HFFc6 (cell line): ENCODE measurements at regions not wholly inside any gene's neighbourhood (a gene's known extent, or its start where the extent isn't known, plus 50 kb on each side); places are given as distances from the start of the nearest gene placed in this dataset.

Experiments
- DNase-seq: peaks from one replicate; pipeline ENCODE4 v3.0.0-alpha.2; 2018
- H3K27ac Mint-ChIP-seq: 2 replicates; pipeline ENCODE4 v1.8.0; 2020; ENCODE audit warnings: mild to moderate bottlenecking, mixed read lengths
- H3K27me3 Mint-ChIP-seq: 2 replicates; pipeline ENCODE4 v1.8.0; 2021; ENCODE audit warnings: mild to moderate bottlenecking, moderate library complexity, mixed read lengths; ENCODE audit not compliant: insufficient read depth
- H3K36me3 Mint-ChIP-seq: 2 replicates; pipeline ENCODE4 v1.8.0; 2021; ENCODE audit warnings: low read depth, mixed read lengths
- H3K4me1 Mint-ChIP-seq: 2 replicates; pipeline ENCODE4 v1.8.0; 2020; ENCODE audit warnings: low read depth, mixed read lengths
- H3K4me3 Mint-ChIP-seq: 2 replicates; pipeline ENCODE4 v1.8.0; 2020; ENCODE audit warnings: mild to moderate bottlenecking, moderate library complexity, mixed read lengths
- H3K9me3 Mint-ChIP-seq: 2 replicates; pipeline ENCODE4 v1.8.0; 2020; ENCODE audit warnings: mild to moderate bottlenecking, mixed read lengths
- TF ChIP-seq, protein P1 (sequence below): fragments of 200-600 bp; sonication (generic); IDR thresholded peaks from 2 replicates; pipeline ENCODE4 v1.5.0; 2021; ENCODE audit warnings: antibody characterized with exemption, mild to moderate bottlenecking

DNA sequence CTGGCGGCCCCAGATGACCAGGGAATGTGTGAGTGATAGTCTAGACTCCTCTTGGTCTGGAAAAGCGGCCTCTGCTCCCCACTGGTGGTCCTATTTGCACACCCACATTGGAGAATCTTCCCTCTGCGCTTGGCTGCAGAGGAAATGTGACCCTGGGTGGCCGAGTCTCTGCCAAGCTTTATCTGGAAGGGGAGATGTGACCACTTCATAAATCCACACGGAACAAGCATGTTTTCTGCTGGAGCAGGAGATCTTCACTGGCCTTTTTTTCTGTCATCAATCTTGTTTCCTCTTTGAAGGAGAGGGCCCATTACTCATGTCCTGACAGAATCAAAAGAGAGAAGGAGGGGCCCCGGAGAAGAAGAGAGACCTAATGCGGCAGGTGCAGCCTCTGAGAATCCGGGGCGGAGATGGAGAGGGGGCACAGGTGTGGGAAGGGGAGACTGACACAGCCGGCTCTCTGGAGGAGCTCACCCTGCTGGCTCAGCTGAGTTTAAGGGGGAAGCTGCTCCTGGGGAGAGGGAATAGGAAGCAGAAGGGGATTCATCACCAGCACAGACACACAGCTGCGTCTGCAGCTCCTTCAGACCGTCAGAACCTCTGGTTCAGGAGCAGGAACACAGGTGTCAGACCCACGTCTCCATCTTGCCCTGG is 116.3 kb downstream of the SOX9 start:
- DNase-seq: no peak
- Mint-ChIP-seq H3K27me3 (peaks cover 10% of the 10 kb centered on the region; the same call in 1 of the 2 replicates), H3K4me3 (no peak overlapping the region), H3K27ac (no peak overlapping the region), H3K9me3 (no peaks in the 10 kb centered on the region), H3K4me1 (no peaks in the 10 kb centered on the region), H3K36me3 (no peaks in the 10 kb centered on the region)
- TF ChIP-seq, protein P1, sequence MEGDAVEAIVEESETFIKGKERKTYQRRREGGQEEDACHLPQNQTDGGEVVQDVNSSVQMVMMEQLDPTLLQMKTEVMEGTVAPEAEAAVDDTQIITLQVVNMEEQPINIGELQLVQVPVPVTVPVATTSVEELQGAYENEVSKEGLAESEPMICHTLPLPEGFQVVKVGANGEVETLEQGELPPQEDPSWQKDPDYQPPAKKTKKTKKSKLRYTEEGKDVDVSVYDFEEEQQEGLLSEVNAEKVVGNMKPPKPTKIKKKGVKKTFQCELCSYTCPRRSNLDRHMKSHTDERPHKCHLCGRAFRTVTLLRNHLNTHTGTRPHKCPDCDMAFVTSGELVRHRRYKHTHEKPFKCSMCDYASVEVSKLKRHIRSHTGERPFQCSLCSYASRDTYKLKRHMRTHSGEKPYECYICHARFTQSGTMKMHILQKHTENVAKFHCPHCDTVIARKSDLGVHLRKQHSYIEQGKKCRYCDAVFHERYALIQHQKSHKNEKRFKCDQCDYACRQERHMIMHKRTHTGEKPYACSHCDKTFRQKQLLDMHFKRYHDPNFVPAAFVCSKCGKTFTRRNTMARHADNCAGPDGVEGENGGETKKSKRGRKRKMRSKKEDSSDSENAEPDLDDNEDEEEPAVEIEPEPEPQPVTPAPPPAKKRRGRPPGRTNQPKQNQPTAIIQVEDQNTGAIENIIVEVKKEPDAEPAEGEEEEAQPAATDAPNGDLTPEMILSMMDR: no peak

DNA sequence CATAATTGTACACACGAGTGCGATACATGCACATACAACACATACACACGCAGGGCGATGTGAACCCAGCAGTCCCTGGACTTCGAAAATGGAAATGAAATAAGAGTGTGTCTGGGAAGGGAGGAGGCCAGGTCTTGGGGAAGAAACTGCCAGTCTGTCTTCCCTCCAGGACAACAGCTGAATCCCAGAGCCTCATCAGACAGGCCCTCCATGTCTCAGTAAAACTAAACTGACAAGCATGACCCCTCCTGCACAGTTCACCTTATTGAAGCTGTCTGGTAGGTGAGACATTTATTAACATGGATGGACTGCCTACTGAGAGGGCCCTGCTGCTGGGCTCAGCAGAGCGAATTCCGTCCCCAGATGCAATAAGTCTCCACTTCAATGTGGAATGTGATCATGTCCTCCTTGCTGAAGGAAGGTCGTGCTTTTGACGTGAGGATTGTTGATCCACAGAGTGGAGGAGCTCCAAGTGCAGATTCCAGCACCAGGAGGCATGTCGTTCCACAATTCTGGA is 117.4 kb downstream of the SOX9 start:
- DNase-seq: no peak
- H3K9me3 Mint-ChIP-seq: no peaks in the 10 kb centered on the region; the same call in 1 of the 2 replicates
- H3K4me1 Mint-ChIP-seq: no peaks in the 10 kb centered on the region
- no peak overlapping the region for H3K27ac Mint-ChIP-seq
- H3K27me3 Mint-ChIP-seq: peaks cover 12% of the 10 kb centered on the region; the same call in 1 of the 2 replicates
- H3K4me3 Mint-ChIP-seq: no peak overlapping the region
- TF ChIP-seq, protein P1: no peak
- H3K36me3 Mint-ChIP-seq: no peaks in the 10 kb centered on the region

DNA sequence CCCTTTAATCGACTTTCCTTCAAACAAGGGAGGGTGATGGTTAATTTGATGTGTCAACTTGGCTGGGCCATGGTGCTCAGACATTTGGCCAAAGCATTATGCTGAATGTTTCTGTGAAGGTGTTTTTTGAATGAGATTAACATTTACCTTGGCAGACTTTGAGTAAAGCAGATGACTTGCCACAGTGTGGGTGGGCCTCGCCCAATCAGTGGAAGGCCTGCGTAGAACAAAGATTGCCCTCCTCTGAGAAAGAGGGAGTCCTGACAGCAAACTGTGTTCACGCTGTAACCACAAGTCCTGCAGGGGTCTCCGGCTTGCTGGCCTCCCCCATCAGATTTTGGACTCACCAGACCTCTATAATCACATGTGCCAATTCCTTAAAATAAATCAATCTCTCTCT is 118.7 kb downstream of the SOX9 start:
- no peaks in the 10 kb centered on the region for H3K4me1 Mint-ChIP-seq
- H3K27me3 Mint-ChIP-seq: peaks cover 10% of the 10 kb centered on the region; the same call in 1 of the 2 replicates
- H3K9me3 Mint-ChIP-seq: peaks cover 4% of the 10 kb centered on the region
- TF ChIP-seq, protein P1: no peak
- no peak overlapping the region for H3K27ac Mint-ChIP-seq
- no peaks in the 10 kb centered on the region for H3K36me3 Mint-ChIP-seq
- no peak overlapping the region for H3K4me3 Mint-ChIP-seq
- DNase-seq: no peak

DNA sequence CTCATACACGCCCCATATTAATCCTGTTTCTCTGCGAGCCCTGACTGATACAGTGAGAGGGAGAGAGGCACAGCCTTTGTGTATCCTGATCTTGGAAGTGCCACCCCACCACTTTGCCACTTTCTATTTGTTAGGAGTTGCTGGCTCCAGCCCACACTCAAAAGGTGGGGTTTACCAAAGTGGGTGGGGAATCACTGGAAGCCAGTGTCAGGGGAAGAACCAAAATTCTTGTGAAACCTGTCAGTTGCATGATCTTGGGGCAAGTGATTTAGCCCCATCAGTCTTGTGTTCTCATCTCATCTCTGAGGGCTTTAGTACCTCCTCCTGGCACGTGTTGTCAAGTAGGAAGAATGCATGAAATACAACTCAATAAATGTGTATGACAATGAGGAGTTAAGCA is 119.5 kb downstream of the SOX9 start:
- no peak for DNase-seq
- no peaks in the 10 kb centered on the region for H3K4me1 Mint-ChIP-seq
- no peaks in the 10 kb centered on the region for H3K36me3 Mint-ChIP-seq
- no peak overlapping the region for H3K27ac Mint-ChIP-seq
- no peak overlapping the region for H3K4me3 Mint-ChIP-seq
- TF ChIP-seq, protein P1: no peak
- H3K27me3 Mint-ChIP-seq: peaks cover 6% of the 10 kb centered on the region; the same call in 1 of the 2 replicates
- peaks cover 5% of the 10 kb centered on the region for H3K9me3 Mint-ChIP-seq

DNA sequence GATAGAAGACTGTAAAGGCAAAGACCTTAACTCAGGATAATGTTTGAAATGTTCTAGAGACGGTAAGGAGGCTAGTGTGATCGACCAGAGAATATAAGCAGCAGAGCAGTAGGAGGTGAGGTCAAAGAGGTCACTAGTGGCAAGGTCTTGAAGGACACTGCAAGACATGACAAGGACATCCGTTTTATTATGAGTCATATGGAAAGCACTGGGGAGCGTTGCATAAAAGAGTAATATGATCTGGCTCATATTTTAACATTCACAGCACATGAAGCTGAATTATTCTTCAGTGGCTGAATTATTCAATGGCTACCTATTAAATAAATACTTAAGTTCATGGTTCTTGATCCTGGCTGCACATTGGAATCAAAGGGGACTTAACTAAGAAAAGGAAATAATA is 123.7 kb downstream of the SOX9 start:
- Mint-ChIP-seq H3K36me3 (no peaks in the 10 kb centered on the region), H3K4me3 (no peak overlapping the region), H3K4me1 (no peaks in the 10 kb centered on the region), H3K9me3 (peaks cover 9% of the 10 kb centered on the region), H3K27ac (no peak overlapping the region), H3K27me3 (peaks cover 5% of the 10 kb centered on the region)
- TF ChIP-seq, protein P1: no peak
- DNase-seq: no peak
